NCI-H748 (cell line): ENCODE measurements at regions not wholly inside any gene's neighbourhood (a gene's known extent, or its start where the extent isn't known, plus 50 kb on each side); places are given as distances from the start of the nearest gene placed in this dataset.

Experiments used
- DNase-seq: peaks from one replicate; lab custom pipeline; 2025; ENCODE audit not compliant: unreplicated experiment; lab: John Stamatoyannopoulos, UW

DNA sequence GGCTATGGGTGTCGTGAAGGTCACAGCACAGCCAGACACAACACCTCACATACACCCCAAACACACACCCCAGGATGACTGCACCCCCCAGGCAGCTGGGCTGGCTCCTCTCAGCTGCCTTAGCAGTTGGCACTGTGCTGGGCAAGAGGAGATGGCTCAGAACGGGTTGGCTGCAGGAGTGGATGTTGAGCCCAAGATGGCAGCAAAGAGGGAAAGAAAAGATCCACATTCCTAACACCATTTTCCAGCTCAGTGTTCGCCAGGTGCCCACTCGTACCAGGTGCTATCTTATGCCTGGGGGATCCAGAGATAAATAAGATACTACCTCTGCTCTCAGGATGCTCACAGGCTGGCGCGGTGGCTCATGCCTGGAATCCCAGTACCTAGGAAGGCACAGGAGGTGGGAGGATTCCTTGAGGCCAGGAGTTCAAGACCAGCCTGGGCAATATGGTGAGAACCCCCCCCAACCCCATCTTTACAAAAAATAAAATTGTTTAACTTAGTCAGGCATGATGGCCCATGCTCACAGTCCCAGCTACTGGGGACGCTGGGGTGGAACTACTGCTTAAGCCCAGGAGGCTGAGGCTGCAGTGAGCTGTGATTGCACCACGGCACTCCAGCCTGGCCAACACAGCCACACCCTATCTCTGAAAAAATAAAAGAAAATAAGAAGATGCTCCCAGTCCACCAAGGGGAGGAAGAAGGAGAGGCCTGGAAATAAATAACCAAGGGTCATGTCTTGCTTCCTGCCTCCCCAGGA, 89.7 kb upstream of the ZNF507 start:
- no peak for DNase-seq

DNA sequence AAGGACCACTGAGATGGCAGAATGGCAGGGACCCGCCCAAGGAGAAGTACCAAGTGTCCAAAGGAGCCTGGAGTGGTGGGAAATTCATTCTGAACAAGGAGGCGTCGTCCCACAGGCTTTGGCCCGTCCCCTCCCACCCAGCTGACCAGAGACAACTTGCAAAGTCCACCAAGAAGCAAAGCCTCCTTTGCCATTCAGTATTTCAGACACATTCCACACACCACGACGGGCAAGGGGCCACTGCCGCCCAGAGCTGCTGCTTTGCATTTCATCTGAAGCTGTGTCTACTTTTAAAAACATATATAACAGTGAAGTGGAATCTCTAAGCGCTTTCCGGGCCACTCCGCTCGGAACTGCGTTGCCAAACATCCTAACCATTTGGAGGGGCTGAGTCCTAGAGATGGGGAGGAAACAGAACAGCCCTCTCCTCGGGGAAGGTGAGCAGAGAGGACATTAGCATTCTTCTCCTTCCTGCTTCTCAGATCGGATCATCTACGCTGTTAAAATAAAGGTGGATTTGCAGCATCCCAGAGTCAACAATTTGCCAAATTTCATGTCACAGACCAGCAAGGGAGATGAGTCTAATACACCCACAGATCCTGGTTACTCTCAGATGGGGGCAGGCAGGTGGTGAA, 89.0 kb upstream of the ZNF507 start:
- no peak for DNase-seq

DNA sequence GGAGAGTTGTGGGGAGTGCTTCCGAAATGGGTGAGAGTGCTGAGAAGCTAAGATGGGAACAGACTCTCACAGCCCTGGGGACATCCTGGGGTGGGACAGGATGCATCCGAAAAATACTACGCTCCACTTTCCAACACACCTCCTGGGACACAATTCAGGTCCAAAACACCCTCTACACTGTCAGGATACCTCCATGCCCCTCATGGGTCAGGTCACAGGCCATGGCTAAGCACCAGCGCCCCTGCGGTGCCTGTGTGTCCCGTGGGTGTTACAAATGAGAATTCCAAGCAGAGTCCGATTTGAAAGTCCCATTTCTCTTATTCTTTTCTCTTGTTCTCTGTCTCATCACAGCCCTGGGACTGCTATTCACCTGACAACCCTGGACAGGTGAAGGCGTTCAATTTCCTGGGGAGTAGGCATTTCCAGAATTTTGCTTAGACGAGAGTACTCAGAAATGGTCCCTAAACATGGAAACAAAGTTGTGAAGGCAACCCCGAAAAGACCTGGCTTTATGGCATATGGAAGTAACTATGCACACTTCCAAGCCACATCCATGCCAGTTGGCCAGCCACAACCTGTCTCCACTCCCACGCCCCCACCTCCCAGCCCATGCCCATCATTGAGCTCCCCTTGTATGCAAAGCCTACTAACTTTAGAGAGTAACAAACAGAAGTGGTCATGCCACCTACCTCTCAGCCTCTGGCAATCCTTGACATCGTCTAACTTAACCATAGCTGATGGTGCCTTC, 87.9 kb upstream of the ZNF507 start:
- no peak for DNase-seq

DNA sequence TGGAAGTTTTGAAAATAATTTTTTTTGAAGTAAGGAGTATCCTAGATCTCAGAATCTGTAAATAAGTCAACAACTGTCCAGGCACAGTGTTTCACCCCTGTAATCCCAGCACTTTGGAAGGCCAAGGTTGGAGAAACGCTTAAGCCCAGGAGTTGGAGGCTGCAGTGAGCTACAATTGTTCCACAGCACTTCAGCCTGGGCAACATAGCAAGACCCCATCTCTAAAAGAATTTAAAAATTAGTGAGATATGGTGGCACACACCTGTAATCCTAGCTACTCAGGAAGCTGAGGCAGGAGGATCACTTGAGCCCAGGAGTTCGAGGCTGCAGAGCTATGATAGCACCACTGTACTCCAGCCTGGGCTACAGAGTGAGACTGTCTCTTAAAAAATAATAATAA, 87.2 kb upstream of the ZNF507 start:
- DNase-seq: no peak

DNA sequence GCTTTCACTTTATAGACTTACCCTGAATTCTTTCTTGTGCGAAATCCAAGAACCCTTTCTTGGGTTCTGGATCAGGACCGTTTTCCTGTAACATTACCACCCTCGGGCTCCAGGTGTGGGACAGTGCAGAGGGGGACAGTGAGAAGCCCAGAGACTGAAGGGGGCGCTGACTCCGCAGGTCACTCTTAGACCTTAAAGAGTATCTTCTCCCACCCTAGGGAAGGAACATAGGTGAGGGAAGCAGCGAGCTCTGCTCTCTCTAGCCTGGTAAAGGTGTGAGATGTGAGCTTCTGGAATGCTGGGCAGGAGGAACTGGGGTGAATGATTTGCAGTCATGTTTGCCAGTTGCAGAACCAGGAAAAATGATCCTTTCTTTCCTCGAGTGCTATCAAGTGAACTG, 80.8 kb upstream of the ZNF507 start:
- no peak for DNase-seq

DNA sequence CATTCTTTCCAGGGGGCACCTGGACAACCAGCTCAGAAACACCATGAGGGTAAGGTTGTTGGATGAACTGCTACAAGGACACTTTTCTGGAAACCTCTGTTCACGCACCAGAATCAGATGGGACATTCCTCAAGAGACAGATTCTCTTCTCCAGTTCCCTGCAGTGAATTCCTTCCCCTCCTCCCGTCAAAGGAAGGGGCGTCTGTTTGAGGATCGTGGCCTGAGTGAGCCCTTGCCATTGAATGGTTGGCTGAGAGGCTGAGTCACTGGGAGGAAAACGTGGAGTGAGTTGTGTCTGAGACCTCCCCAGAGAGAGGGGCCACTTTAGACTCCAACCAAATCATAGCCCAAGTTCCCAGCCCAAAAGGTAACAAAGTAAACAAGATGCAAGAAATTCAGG, 79.4 kb upstream of the ZNF507 start:
- no peak for DNase-seq

DNA sequence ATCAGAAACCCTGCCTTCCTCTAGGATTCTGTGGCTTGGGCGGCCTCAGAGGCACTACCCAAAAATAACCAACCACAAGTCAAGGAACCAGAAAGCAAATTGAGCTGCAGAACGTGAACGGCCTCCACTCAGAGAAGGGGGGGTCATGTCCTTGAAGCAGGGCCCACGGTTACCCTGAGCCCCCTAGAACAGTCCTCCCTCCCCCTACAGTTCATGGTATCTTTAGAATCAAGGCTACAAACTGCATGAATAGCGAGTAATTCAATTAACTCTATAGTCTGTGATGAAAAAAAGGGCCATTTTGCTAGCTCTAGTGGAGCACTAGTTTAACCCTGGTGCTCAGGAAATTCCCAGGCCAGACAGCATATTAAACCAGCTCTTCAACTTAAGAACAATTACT, 79.0 kb upstream of the ZNF507 start:
- DNase-seq: no peak

DNA sequence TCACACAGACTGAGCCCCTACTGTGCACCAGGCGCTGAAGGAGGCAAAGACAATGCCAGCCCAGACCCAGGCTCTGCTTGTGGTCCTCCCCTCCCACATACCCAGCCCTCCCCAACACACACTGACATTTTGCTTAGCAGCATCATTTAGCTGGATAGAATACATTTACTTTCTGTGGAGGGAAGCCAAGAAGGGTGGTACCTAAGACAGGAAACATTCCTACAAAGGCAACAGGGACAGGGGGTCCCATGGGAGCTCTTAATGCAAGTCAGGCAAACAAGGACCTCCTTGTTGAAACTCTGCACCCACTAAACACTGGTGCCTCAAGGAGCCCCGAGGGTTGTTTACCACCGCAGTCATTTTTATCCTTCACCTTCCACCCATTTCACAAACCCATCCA, 77.0 kb upstream of the ZNF507 start:
- DNase-seq: no peak

DNA sequence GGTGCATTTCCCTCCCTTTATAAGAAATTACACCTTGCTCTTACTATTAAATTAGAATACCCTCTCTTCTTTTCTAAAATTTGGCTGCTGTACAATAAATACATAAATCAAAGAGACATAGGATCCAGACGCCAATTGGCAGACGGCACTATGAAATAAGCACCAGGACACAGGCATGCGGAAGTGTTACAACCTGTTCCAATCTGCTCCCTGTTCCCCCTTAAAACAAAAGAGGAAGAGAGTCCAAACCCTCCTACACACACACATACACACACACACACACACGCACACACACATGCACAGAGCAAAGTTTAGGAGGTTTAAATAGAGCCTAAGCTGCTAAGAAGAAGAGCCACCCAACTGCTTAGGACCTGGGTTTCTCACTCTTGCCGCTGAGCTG, 75.6 kb upstream of the ZNF507 start:
- no peak for DNase-seq

DNA sequence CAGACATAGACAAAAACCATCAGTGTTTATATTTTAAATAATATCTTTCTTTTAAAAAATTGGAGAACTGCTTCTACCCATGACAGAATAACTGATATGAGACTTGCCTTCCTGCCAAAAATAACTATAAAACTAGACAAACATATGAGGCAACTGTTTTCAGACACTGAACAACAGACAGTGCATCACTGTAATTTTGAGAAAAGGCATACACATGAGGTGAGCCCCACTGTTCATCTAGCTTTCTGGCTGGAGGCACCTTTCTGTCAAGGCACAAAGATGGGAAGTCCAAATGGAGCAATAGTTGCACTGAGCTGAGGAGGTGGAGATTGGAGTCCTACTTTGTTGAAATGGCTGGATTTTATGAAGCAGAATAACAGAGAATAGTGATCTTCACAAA, 71.9 kb upstream of the ZNF507 start:
- no peak for DNase-seq

DNA sequence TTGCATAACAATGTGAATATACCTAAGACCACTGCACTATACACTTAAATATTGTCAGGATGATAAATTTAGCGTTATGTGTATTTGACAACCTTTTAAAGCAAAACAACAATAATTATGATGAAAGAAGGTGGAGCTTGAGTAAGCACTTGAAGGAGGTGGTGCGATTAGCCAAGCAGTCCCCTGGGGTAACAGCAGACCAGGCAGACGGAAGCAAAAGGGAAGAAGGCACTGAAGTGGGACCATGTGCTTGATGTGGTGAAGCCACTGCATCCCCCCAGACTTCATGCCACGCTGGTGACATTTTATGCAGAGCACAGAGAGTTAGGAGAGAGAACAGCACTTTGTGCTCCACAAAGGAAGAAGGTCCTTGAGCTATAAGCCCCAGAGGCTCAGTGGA, 58.3 kb upstream of the ZNF507 start:
- no peak for DNase-seq

DNA sequence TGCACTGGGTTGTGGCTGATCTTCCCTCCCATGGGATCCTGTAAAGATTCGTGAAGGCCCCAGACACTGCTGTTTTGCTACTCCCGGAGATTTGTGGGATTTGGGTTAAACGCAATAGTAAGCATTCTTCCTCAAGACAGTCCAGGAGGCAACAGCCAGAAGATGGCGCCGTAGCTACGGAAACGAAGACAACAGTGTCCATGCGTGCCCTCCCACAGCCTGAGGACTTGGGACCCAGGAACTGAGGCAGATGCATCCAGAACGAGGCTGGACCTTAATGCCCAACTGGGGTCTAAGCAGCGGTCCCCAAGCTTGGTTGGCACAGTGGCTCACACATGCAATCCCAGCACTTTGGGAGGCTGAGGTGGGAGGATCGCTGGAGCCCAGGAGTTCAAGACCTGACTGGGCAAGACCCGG, 57.6 kb upstream of the ZNF507 start:
- DNase-seq: peak; percentile 67

DNA sequence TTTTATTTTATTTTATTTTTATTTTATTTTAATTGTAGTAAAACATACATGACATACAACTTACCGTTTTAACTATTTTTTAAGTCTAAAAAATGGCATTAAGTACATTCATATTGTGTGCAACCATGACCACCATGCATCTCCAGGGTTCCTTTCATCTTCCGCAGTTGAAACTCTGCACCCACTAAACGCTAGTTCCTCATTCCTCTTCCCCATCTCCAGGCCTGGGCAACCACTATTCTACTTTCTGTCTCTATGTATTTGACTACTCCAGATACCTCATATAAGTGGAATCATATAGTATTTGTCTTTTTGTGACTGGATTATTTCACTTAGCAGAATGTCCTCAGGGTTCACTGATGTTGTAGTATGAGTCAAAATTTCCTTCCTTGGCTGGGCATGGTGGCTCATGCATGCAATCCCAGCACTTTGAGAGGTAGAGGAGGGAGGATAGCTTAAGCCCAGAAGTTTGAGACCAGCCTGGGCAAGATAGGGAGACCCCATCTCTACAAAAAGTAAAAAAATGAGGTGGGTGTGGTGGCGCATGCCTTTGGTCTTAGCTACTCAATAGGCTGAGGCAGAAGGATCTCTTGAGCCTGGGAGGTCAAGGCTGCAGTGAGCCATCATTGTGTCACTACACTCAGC, 55.7 kb upstream of the ZNF507 start:
- no peak for DNase-seq

DNA sequence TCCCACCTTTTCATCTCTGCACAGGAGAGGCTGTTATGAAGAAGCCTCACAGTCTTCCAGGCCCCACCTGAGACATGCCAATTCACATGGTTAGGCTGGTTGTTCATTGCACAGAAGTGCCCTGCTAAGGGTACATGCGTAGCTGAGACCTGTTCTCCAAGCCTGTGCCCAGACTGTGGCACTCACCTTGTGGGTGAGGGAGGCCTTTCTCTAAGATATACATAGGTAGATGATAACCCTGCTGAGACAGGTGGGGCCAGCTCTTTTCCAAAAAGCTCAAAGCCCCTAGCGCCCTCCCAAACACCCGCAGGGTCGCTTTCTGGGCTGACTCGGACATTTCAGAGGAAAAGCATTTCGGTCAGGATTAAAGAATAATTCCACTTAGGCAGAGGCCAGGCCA, 53.5 kb upstream of the ZNF507 start:
- DNase-seq: no peak

DNA sequence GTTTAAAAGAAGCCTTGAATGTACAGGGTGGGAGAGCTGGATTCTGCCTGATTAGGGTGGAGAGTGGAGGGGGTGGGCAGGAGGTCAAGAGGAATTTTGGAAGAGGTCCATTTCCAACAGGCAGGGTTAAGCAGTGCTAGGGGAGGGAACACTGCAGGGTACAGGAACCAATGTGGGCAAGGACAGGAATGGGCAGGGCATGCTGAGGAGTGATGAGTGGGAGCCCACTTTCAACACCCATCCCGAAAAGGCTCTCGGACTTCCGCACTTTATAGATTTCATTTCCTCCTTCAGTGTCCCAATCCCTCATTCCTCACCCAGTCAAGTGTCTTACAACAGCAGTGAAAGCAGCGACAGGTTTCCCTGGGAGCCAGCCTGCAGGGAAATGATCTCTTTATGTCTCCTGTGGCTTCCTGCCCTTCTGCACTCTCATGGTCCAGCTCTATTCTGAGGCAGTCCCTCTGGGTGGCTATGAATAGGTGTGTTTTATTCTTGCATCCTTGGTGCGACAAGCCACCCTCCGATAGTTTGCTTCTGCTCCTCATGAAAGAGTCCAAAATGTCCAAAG, 50.5 kb upstream of the ZNF507 start:
- no peak for DNase-seq
